ENCODE measurements at regions not wholly inside any gene's neighbourhood (a gene's known extent, or its start where the extent isn't known, plus 50 kb on each side); places are given as distances from the start of the nearest gene placed in this dataset.

- intact Hi-C loops (cut with micrococcal nuclease), result no loop called here
Measured at GRCh38 chr6:5946701-5947100, 60.0 kb downstream of the NRN1 start.

GRCh38 chr6:5946181-5946580 is 60.5 kb downstream of the NRN1 start:
- intact Hi-C loops (cut with micrococcal nuclease), result no loop called here

GRCh38 chr6:5943591-5943990 is 63.1 kb downstream of the NRN1 start:
- intact Hi-C loops (cut with micrococcal nuclease), result no loop called here

- intact Hi-C loops (cut with micrococcal nuclease), result no loop called here
Measured at GRCh38 chr6:5942591-5942990, 64.1 kb downstream of the NRN1 start.

- intact Hi-C loops (cut with micrococcal nuclease), result no loop called here
Measured at GRCh38 chr6:5941188-5941587, 65.5 kb downstream of the NRN1 start.

- intact Hi-C loops (cut with micrococcal nuclease), result no loop called here
Measured at GRCh38 chr6:5938934-5939333, 67.8 kb downstream of the NRN1 start.

GRCh38 chr6:5937936-5938706 is 68.6 kb downstream of the NRN1 start:
- intact Hi-C loops (cut with micrococcal nuclease), result no loop called here

GRCh38 chr6:5937169-5937909 is 69.4 kb downstream of the NRN1 start:
- intact Hi-C loops (cut with micrococcal nuclease), result no loop called here

- intact Hi-C loops (cut with micrococcal nuclease), result no loop called here
Measured at GRCh38 chr6:5936631-5937030, 70.1 kb downstream of the NRN1 start.

- intact Hi-C loops (cut with micrococcal nuclease), result no loop called here
Measured at GRCh38 chr6:5936140-5936539, 70.6 kb downstream of the NRN1 start.

GRCh38 chr6:5930968-5931367 is 75.8 kb downstream of the NRN1 start:
- intact Hi-C loops (cut with micrococcal nuclease), result no loop called here

- intact Hi-C loops (cut with micrococcal nuclease), result no loop called here
Measured at GRCh38 chr6:5930143-5930770, 76.5 kb downstream of the NRN1 start.

GRCh38 chr6:5923840-5924239 is 82.9 kb downstream of the NRN1 start:
- intact Hi-C loops (cut with micrococcal nuclease), result no loop called here

- intact Hi-C loops (cut with micrococcal nuclease), result no loop called here
Measured at GRCh38 chr6:5922230-5922629, 84.5 kb downstream of the NRN1 start.

GRCh38 chr6:5909721-5910120 is 97.0 kb downstream of the NRN1 start:
- intact Hi-C loops (cut with micrococcal nuclease), result no loop called here

- intact Hi-C loops (cut with micrococcal nuclease), result no loop called here
Measured at GRCh38 chr6:5906842-5907241, 99.9 kb downstream of the NRN1 start.

GRCh38 chr6:5906340-5906670 is 100.4 kb downstream of the NRN1 start:
- intact Hi-C loops (cut with micrococcal nuclease), result no loop called here

- intact Hi-C loops (cut with micrococcal nuclease), result no loop called here
Measured at GRCh38 chr6:5905431-5906339, 101.0 kb downstream of the NRN1 start.

GRCh38 chr6:5904532-5904931 is 102.2 kb downstream of the NRN1 start:
- intact Hi-C loops (cut with micrococcal nuclease), result no loop called here

- intact Hi-C loops (cut with micrococcal nuclease), result no loop called here
Measured at GRCh38 chr6:5899216-5900045, 107.3 kb downstream of the NRN1 start.

- intact Hi-C loops (cut with micrococcal nuclease), result no loop called here
Measured at GRCh38 chr6:5898563-5898962, 108.2 kb downstream of the NRN1 start.

Measured in T-helper 2 cell treated with Interferon-gamma antibody and Interleukin-4, amounts not matched to agents 100 ng/mL and 5 ng/mL, for 36 hours (primary cell).